ENCODE measurements at regions not wholly inside any gene's neighbourhood (a gene's known extent, or its start where the extent isn't known, plus 50 kb on each side); places are given as distances from the start of the nearest gene placed in this dataset.
"Not testable (repeated sequence)": the region's sequence is repeated elsewhere in the genome, so short reads cannot be mapped to it uniquely, and the experiment has no call there.

DNA sequence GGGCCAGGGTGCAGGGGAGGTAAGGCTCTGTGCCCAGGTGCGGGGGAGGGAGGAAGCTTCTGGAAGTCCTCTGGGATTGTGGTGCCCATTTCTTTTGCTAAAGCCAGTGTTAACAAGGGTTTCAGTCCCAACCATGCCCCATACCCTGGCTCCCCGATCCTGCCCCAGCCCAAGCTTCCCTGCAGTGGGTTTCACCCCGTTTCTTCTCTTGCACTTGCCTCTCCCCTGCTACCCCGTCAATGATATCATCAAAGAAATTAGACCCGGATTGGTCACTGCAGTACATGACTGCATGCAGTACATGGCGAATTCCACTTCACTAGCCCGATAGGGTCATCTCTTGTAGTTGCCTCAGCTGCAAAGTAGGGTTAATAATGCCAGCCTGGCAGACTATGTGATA lies 174.0 kb downstream of the BCL2L11 start:
- TF ChIP-seq, protein P1, sequence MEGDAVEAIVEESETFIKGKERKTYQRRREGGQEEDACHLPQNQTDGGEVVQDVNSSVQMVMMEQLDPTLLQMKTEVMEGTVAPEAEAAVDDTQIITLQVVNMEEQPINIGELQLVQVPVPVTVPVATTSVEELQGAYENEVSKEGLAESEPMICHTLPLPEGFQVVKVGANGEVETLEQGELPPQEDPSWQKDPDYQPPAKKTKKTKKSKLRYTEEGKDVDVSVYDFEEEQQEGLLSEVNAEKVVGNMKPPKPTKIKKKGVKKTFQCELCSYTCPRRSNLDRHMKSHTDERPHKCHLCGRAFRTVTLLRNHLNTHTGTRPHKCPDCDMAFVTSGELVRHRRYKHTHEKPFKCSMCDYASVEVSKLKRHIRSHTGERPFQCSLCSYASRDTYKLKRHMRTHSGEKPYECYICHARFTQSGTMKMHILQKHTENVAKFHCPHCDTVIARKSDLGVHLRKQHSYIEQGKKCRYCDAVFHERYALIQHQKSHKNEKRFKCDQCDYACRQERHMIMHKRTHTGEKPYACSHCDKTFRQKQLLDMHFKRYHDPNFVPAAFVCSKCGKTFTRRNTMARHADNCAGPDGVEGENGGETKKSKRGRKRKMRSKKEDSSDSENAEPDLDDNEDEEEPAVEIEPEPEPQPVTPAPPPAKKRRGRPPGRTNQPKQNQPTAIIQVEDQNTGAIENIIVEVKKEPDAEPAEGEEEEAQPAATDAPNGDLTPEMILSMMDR (conservative IDR thresholded peaks at IDR 0.05 in 1 of 2, IDR thresholded peaks at IDR 0.05 in 1 of 2; ENCODE audit: extremely low read depth in 1 of 2, insufficient read depth in 1 of 2, low read depth in 1 of 2, low read length in 2 of 2) = not testable (repeated sequence)
- TF ChIP-seq EZH2 (IDR thresholded peaks at IDR 0.05; ENCODE audit: borderline replicate concordance, low read length) = not testable (repeated sequence)

All from mammary epithelial cell (primary cell).